GM18511 (cell line): ENCODE measurements at regions not wholly inside any gene's neighbourhood (a gene's known extent, or its start where the extent isn't known, plus 50 kb on each side); places are given as distances from the start of the nearest gene placed in this dataset.

Source experiments
- ATAC-seq: cut with Tn5 transposase; IDR thresholded peaks from one replicate; pipeline ENCODE4 v1.9.1; 2021; ENCODE audit warnings: mild to moderate bottlenecking, moderate library complexity; ENCODE audit not compliant: unreplicated experiment

DNA sequence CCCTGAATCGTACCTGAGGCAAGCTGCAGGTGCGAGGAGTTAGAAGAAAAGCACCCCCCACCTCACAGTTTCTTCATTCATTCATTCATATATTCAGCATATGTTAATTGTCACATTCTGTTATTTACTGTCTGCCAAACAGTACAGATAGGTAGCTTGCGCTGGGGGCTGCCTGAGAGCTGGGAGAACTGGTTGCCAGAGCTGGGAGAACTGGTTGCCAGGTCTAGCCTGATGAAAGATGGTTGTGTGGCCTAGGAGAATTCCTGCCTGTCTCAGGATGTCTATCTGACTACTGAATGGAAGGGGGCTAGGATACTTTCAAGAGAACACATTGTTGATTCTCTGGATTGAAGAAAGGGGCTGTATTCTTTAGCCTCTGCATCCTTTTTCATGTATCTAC is 225.9 kb upstream of the POU3F1 start:
- ATAC-seq: no peak

DNA sequence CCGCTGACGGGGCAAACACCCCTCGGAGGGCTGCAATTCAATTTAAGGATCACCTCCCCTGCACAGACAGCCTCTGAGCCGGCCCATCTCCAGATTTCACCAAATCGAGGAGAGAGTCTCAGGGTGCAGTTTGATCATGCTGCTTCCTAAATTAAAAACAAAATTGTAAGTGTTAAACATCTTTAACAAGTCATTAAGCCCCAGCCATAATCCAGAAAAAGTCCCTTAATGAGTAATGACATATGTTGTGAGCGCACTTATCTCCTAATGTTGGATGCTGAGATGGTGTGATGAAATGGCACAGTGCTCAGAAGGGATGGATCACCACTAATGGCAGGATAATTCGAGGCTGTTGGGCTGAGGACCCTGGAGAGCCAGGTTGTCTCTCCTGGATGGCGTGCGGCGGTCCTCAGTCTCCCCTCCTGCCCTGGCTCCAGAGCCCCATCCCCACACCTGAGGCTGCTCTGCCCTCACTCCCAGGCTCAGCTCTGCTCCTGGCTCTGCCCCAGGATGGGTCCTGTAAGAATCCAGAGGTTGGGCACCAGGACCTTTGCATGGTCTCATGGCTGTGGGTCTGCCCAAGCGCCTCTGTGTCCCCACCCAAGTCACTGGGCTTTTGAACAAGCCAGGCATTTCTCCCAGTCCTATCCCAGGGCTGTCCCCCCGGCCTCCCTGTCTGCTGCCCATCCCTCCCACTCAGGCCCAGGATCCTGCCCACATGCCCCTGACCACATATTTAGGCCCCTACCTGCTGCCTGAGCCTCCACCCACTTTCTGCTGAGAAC is 224.4 kb upstream of the POU3F1 start:
- no peak for ATAC-seq

DNA sequence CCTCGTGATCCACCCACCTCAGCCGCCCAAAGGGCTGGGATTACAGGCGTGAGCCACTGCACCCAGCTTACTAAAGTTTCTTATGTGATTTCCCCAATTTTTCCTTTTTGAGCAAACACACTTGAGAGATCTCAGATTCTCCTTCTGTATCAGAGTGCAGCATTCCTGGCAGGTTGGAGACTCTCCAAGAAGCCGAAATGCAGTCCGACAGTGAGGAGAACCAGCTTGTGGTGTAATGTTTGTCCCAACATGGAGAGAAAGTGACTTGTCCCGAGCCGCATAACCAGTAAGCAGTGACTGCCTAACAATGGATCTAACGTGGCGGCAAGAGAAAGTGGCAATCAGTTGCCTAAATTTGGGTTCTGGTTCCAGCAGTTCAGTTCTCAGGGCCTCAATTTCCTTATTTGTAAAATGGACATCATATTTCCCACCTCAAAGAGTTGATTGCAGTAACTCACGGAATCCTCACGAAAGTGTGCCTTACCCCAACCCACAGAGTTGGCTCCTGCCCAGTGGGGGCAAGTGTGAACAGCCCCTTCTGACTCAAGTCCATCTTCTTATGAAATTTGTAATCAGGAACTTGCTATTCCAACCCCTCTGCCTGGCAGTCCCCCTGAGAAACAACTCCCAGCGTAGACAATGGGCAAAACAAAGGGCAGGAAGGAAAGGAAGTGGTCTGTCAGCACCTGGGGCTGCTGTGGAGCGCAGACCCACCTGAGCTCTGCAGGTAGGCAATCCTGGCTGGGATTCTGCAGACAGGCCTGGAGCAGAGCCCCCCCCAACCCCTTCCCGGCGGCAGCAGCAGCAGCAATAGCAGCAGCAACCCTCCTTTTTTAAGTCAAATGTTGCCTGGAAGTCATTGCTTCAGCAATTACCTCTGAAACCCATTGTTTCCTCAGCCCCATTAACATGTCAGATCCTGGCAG is 223.6 kb upstream of the POU3F1 start:
- no peak for ATAC-seq

DNA sequence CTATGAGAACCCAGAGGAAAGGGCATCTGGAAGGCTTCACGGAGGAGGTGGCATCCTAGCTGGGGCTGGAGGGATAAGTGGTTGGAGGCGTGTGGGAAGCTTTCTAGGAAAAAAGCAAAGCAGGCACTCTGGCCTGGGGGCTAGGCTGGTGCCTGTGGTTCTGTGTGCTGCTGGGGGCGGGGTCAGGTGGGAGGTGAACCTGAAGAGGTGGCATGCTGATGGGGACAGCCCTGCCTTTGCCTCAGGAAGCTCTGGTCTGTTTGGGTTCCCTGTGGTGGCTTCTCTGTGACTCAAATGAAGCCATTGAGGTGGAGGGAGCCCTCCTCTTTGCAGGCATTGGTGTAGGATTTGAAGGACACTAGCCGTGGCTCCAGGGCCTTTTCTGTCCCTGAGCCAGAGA is 221.6 kb upstream of the POU3F1 start:
- ATAC-seq: no peak

DNA sequence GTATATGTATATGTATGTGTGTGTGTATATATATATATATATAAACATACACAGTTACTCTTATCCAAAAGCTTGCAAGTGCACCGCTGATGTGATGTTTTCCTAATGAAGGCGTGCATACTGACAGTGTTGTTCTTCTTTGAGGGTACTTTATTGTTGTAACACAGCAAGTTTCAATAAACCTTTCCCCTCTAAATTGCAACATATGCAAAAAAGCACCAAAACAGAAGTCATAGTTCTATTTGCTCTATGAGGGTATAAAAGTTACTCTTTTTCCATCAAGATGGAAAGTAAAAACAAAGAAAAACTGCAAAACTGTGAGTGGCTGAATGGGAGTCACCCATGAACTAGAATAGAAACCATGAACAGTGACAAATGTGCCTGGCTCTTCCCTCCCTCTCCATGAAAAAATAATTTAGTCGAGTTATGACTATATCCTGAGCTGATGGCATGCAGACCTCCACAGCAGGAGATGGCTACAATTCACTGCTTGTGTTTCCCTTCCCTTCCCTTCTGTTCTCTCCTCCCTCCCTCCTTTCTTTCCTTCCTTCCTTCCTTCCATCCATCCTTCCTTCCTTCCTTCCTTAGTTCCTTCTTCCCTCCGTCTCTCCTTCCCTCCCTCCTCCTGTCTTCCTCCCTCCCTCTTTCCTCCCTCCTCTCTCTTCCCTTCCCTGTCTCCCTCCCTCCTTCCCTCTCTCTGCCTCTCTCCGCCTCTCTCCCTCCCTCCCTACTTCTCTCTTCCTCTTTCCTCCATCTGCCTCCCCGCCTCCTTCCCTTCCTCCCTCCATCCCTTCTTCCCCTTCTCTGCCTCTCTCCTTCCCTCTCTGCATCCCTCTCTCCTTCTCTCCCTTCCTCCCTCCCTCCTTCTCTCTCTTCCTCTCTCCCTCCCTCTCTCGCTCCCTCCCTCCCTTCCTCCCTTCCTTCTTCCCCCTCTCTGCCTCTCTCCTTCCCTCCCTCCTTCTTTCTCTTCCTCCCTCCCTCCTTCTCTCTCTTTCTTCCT is 220.7 kb upstream of the POU3F1 start:
- no peak for ATAC-seq

DNA sequence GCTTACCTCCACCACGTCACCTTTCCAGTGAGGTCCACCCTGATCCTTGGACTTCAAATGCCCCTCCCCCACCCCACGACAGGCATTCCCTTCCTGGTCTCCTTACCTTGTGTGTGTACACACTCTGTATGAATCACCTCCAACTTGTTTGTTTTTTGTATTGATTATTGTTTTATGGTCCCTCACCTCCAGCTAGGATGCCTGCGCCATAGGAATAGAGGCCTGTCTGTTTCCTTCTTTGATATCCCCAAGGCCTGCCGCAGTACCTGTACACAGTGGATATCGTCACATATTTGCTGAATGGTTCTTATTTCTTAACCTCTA is 219.6 kb upstream of the POU3F1 start:
- ATAC-seq: no peak

- no peak for ATAC-seq
These were observed 219.0 kb upstream of the POU3F1 start for GRCh38 chr1:38265293-38266196.

DNA sequence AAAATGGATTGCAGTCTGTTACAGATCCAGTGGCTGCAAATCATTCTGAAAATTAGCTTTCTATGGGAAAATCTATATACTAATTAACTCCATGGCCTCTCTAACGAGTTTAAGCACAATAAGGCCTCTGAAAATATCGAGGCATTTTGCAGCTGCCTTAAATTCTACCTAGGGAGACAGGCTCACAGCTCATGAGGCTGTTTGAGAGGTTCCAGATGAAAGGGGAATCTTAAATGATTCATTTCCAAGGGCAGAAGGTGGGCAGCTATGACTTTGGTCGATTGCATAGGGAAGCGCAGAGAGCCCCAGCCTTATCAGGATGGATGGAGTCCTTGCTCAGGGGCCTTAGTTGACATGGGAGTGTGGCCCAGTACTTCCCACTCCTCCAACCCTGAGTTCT is 216.8 kb upstream of the POU3F1 start:
- no peak for ATAC-seq

DNA sequence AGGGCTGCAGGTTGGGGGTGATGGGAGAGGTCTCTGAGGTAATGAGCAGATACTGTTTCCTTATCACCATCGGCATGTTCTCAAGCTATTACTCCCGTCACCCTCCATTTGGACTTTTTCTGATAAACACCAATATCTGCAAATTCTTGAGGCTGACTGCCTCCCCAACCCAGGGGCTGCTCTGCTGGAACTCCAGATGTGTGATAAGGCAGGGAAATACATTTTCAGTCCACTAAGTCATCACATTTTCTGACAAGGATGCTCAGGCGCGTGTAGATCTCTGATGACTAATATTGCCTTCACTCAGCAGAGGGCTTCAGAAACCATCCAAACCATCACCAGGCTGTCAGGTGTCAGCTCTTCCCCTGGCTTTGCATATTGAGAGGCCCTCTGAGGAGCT is 215.0 kb upstream of the POU3F1 start:
- ATAC-seq: no peak

- ATAC-seq: no peak
These were observed 211.6 kb upstream of the POU3F1 start for GRCh38 chr1:38258085-38258627.

GRCh38 chr1:38257374-38257773 is 210.8 kb upstream of the POU3F1 start:
- no peak for ATAC-seq

GRCh38 chr1:38256072-38256471 is 209.5 kb upstream of the POU3F1 start:
- ATAC-seq: no peak

DNA sequence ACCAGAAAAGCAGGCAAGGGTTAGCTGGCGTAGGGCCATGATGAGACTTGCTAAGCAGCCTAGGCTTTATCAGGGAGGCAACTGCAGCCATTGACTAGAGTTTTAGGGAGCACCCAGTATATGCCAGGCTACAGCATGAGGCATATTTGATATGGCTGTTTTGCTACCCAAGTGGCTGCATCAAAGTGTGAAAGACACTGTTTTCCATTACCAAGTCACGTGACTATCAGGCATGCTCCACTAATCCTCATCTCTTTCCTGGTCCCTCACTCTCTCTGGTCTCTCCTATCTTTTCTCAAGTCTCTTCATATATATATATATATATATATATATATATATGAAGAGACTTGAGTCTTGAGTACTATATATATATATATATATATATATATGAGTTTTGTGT is 206.7 kb upstream of the POU3F1 start:
- ATAC-seq: no peak

DNA sequence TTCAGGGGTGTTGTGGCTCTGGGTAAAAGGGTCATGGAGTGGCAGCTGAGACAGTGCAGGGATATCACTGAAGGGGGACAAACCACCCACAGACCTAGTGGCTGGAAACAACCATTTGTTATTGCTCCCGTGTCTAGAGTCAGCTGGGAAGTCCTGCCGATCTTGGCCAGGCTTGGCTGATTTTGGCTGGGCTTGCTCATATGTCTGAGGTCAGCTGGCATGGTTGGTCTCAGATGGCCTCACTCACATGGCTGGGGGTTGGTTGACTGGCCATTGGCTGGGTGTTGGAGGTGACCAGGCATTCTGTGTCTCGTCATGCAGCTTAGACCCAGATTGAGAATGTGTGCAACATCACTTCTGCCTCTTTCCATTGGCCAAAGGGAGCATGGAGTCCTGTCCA is 203.8 kb upstream of the POU3F1 start:
- no peak for ATAC-seq

GRCh38 chr1:38249001-38249400 is 202.4 kb upstream of the POU3F1 start:
- ATAC-seq: no peak

DNA sequence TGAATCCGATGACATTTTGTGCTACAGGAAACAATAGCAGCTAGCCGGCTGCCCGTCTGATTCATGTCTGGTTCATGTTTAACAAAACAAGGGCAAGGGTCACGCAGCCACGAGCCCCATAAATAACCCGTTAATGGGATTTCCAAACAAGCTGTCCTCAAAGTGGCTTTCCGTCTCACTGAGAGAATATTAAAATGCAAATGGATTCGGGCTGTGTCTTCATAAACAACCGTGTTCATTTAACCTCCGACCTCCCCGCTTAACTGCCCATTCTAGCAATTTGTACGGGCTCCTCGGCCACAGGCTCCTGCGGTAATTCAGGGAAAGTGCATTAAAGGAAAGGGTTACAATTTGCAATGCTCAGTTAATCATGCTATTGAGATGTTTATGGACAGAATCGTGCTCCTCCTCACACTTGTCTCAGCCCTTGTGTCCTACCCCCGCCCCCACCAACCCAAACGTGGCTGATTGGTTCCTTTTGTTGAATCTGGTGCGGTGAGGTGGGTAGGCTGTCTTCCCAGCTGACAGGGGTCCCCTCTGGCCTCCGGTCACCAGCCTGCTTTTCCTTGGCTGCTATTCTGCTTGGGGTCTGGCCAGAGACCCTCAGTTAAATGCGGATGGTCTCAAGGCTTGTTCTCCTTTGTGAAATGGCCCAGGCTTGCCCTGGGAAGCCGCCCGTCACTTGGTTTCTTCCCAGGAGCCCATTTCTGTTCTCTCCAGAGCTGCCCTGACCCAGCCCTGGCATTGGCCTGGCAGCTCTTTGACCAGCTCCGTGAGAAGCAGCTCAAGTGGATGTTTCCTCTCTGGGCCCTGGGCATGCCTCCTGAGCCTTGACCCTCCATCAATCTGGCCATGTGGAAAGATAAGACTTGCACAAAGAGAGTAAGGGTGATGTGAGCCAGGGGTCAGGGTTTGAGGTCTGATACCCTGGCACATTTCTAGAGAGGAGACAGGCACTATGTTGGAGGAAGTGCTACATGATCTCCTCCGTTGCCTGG is 200.7 kb upstream of the POU3F1 start:
- ATAC-seq: no peak

- ATAC-seq: no peak
These were observed 197.7 kb upstream of the POU3F1 start for GRCh38 chr1:38244218-38244845.

- ATAC-seq: no peak
These were observed 196.5 kb upstream of the POU3F1 start for GRCh38 chr1:38243106-38243505.
